ENCODE measurements at regions not wholly inside any gene's neighbourhood (a gene's known extent, or its start where the extent isn't known, plus 50 kb on each side); places are given as distances from the start of the nearest gene placed in this dataset.

DNA sequence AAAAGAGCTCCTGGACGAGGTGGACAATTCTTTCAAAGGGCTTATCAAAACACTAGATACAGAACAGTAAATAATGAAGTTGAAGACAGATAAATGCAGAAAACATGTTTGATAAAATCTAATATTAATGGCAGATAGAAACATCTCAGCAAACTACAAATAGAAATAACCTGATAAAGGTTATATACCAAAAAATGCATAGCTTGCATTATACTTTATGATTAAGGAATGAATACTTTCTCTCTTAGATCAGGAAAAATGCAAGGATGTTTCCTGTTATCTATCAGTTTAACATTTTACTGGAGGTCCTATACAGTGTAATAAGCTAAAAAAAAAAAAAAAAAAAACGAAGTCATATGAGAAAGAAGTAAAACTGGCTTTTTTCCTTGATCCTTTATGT is 304.5 kb upstream of the CXorf51A start:
- no peak for DNase-seq (ENCODE audit: low read depth)
- no peak overlapping the region for H3K4me3 ChIP-seq (ENCODE audit: low read length)
- TF ChIP-seq, protein P1, sequence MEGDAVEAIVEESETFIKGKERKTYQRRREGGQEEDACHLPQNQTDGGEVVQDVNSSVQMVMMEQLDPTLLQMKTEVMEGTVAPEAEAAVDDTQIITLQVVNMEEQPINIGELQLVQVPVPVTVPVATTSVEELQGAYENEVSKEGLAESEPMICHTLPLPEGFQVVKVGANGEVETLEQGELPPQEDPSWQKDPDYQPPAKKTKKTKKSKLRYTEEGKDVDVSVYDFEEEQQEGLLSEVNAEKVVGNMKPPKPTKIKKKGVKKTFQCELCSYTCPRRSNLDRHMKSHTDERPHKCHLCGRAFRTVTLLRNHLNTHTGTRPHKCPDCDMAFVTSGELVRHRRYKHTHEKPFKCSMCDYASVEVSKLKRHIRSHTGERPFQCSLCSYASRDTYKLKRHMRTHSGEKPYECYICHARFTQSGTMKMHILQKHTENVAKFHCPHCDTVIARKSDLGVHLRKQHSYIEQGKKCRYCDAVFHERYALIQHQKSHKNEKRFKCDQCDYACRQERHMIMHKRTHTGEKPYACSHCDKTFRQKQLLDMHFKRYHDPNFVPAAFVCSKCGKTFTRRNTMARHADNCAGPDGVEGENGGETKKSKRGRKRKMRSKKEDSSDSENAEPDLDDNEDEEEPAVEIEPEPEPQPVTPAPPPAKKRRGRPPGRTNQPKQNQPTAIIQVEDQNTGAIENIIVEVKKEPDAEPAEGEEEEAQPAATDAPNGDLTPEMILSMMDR (IDR thresholded peaks at IDR 0.05; ENCODE audit: insufficient read depth, low read depth, low read length, missing control alignments), result no peak

- no peak overlapping the region for H3K4me3 ChIP-seq (ENCODE audit: low read length)
- TF ChIP-seq, protein P1 (IDR thresholded peaks at IDR 0.05; ENCODE audit: insufficient read depth, low read depth, low read length, missing control alignments), result no peak
- no peak for DNase-seq (ENCODE audit: low read depth)
Measured at GRCh38 chrX:147079974-147080373, 265.4 kb upstream of the CXorf51A start.

DNA sequence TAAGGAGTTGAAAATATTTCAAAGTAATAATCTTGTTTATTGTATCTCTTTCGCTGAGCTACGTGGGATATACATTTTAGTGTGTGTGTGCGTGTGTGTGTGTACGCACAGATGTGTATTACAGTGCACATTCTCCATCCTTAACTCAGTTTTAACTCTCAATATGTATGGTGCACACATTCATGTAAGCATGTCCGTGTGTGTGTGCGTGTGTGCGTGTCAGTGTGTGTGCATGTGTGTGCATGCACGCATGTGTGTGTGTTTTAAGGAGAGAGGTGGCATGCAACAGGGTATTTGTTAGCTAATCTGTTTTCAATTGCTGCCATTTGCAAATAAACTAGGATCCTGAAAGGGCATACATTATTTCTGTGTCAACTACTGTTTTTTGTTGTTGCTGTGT is 264.9 kb upstream of the CXorf51A start:
- TF ChIP-seq, protein P1 (IDR thresholded peaks at IDR 0.05; ENCODE audit: insufficient read depth, low read depth, low read length, missing control alignments), result no peak

GRCh38 chrX:147077472-147077871 is 262.9 kb upstream of the CXorf51A start:
- no peak overlapping the region for H3K4me3 ChIP-seq (ENCODE audit: low read length)
- TF ChIP-seq, protein P1 (IDR thresholded peaks at IDR 0.05; ENCODE audit: insufficient read depth, low read depth, low read length, missing control alignments), result no peak
- no peak for DNase-seq (ENCODE audit: low read depth)

More for the DNA sequence above, 264.9 kb upstream of the CXorf51A start:
- H3K4me3 ChIP-seq (ENCODE audit: low read length), result no peak overlapping the region
- no peak for DNase-seq (ENCODE audit: low read depth)

GRCh38 chrX:147072747-147073146 is 258.2 kb upstream of the CXorf51A start:
- DNase-seq (ENCODE audit: low read depth), result no peak
- TF ChIP-seq, protein P1 (IDR thresholded peaks at IDR 0.05; ENCODE audit: insufficient read depth, low read depth, low read length, missing control alignments), result no peak
- no peak overlapping the region for H3K4me3 ChIP-seq (ENCODE audit: low read length)

DNA sequence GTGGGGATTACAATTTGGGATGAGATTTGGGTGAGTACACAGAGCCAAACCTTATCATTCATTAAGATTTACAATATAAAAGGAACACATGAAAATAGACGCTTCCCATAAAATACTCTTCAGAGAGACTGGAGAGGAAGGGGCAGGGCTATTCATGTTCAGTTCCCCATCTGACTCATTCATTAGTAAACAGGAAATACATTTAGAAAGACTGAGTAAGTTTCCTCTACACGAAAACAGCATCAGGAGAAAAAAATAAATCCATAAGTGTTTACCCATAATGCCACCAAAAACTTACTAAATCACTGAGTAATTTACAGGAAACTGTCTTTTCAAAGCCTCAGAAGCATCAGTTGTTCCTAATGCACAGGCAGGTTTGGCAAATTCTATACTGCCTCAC is 255.4 kb upstream of the CXorf51A start:
- TF ChIP-seq, protein P1 (IDR thresholded peaks at IDR 0.05; ENCODE audit: insufficient read depth, low read depth, low read length, missing control alignments), result no peak
- H3K4me3 ChIP-seq (ENCODE audit: low read length), result no peak overlapping the region
- DNase-seq (ENCODE audit: low read depth), result peak; percentile 53
